H1 (cell line): ENCODE measurements at regions not wholly inside any gene's neighbourhood (a gene's known extent, or its start where the extent isn't known, plus 50 kb on each side); places are given as distances from the start of the nearest gene placed in this dataset.

Experiments used
- ATF3 ChIP-seq: IDR thresholded peaks from 2 replicates; pipeline ENCODE4 v1.6.1; 2011; ENCODE audit warnings: low read depth, mild to moderate bottlenecking, low read length; ENCODE audit not compliant: insufficient read depth
- CHD7 ChIP-seq: fragments of 300-600 bp; sonication (generic); IDR thresholded peaks from 2 replicates; pipeline ENCODE4 v1.7.1; 2012; ENCODE audit warnings: low read length, moderate library complexity, mild to moderate bottlenecking, inconsistent platforms; ENCODE audit not compliant: insufficient replicate concordance
- TAF7 ChIP-seq: optimal IDR thresholded peaks from 2 replicates; pipeline ENCODE3; 2011; ENCODE audit warnings: low read depth, mild to moderate bottlenecking, inconsistent platforms, low read length, moderate library complexity, borderline replicate concordance

GRCh38 chr4:45215976-45216542, 489.7 kb upstream of the GNPDA2 start (continued):
- no peak for TF ChIP-seq CHD7
- no peak for TF ChIP-seq TAF7
- TF ChIP-seq ATF3 = no peak
